K562 (cell line): ENCODE measurements at regions not wholly inside any gene's neighbourhood (a gene's known extent, or its start where the extent isn't known, plus 50 kb on each side); places are given as distances from the start of the nearest gene placed in this dataset.

ENCODE experiments used
- ARHGAP35 ChIP-seq: fragments of 450-650 bp; IDR thresholded peaks from 2 replicates; pipeline ENCODE4 v1.6.1; 2018; ENCODE audit not compliant: partially characterized antibody
- EP300 ChIP-seq: IDR thresholded peaks from 2 replicates; pipeline ENCODE4 v1.6.1; 2012; ENCODE audit warnings: low read length, improper control_type of control experiment
- ETS2 ChIP-seq: IDR thresholded peaks from 2 replicates; pipeline ENCODE4 v1.6.1; 2016; ENCODE audit warnings: borderline replicate concordance, missing genetic modification characterization, mild to moderate bottlenecking, moderate library complexity, missing compliant biosample characterization; ENCODE audit not compliant: poor library complexity, severe bottlenecking
- GATA2 ChIP-seq: sonication (generic); formaldehyde crosslinking; IDR thresholded peaks from 2 replicates; pipeline ENCODE4 v1.4.0; 2020; ENCODE audit warnings: mild to moderate bottlenecking, missing genetic modification reagents
- HMG20B ChIP-seq: fragments of 250-450 bp; sonication (Bioruptor Pico); IDR thresholded peaks from 2 replicates; pipeline ENCODE4 v1.5.0; 2021; ENCODE audit warnings: mild to moderate bottlenecking
- NFIX ChIP-seq: fragments of 250-450 bp; sonication (Bioruptor Pico); IDR thresholded peaks from 2 replicates; pipeline ENCODE4 v1.4.0; 2020; ENCODE audit warnings: low read depth, mild to moderate bottlenecking, moderate library complexity
- NR2C2 ChIP-seq, 2 experiments: fragments of 200-800 bp in 1 of 2; sonication (Bioruptor generic) in 1 of 2; sonication (generic) in 1 of 2; formaldehyde crosslinking in 1 of 2; IDR thresholded peaks; 2 replicates each; pipeline versions ENCODE4 v1.6.1 to v1.8.0; 2016 to 2022; ENCODE audit warnings: mild to moderate bottlenecking in 1 of 2, missing compliant biosample characterization in 1 of 2, missing genetic modification characterization in 1 of 2, missing genetic modification reagents in 1 of 2
- POLR2AphosphoS2 ChIP-seq: IDR thresholded peaks from 2 replicates; pipeline ENCODE4 v1.6.1; 2012; ENCODE audit warnings: low read length, improper control_type of control experiment
- RBM15 ChIP-seq: fragments of 200-400 bp; formaldehyde crosslinking; IDR thresholded peaks from 2 replicates; pipeline ENCODE4 v1.6.1; 2018; ENCODE audit warnings: mild to moderate bottlenecking, low read length, moderate library complexity; ENCODE audit not compliant: insufficient read depth
- ZNF263 ChIP-seq: sonication (generic); formaldehyde crosslinking; IDR thresholded peaks from 2 replicates; pipeline ENCODE4 v1.8.0; 2022; ENCODE audit warnings: mild to moderate bottlenecking, missing genetic modification reagents, borderline replicate concordance

DNA sequence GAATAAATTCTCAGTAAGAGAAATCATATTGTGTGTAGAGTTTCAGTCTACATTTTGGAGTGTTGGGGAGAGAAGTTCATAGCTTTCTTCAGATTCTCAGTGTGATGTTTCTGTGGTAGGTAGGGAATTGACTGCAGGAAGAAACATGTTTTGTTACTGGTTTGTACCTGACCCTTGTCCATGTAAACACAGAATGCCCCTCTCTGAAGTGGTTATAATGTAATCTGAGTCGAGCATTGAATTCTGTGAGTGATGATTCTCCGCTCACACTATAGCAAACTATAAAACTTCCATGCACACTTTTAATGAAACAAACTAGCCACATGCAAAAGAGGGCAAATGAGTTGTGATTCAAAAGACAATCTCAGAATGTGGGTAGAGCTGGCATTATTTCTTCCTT is 433.2 kb downstream of the USP25 start:
- TF ChIP-seq EP300 (no peak), POLR2AphosphoS2 (no peak), RBM15 (no peak), ETS2 (no peak), ZNF263 (no peak), ARHGAP35 (no peak), HMG20B (CRISPR knock-in tag) (no peak), NFIX (CRISPR knock-in tag) (no peak), GATA2 (no peak), NR2C2 (CRISPR knock-in tag; IDR thresholded peaks at IDR 0.05) (no peak), NR2C2 (tag; IDR thresholded peaks at IDR 0.05) (no peak)
